Erythroblast (primary cell): ENCODE measurements at regions not wholly inside any gene's neighbourhood (a gene's known extent, or its start where the extent isn't known, plus 50 kb on each side); places are given as distances from the start of the nearest gene placed in this dataset.

ENCODE experiments used
- GATA1 ChIP-seq: IDR thresholded peaks from 2 replicates; pipeline ENCODE4 v1.6.1; 2011; ENCODE audit warnings: low read depth, mild to moderate bottlenecking, control low read depth, low read length, moderate library complexity
- POLR2A ChIP-seq: IDR thresholded peaks from 2 replicates; pipeline ENCODE4 v1.6.1; 2011; ENCODE audit warnings: mild to moderate bottlenecking, low read length

GRCh38 chr10:130357951-130358350 is 221.8 kb downstream of the GLRX3 start:
- TF ChIP-seq POLR2A (no peak), GATA1 (no peak)
